ENCODE measurements at regions not wholly inside any gene's neighbourhood (a gene's known extent, or its start where the extent isn't known, plus 50 kb on each side); places are given as distances from the start of the nearest gene placed in this dataset.

GRCh38 chr20:24878657-24879056 lies 70.4 kb upstream of the CST7 start:
- H3K36me3 ChIP-seq (ENCODE audit: control insufficient read depth, insufficient read depth, low read length): no peaks in the 10 kb centered on the region
- no peaks in the 10 kb centered on the region for H3K36me3 Mint-ChIP-seq
- H3K27ac Mint-ChIP-seq: no peak overlapping the region
- no peak overlapping the region for H3K27ac ChIP-seq (ENCODE audit: insufficient read depth, low read length, poor library complexity, severe bottlenecking)
- no peak overlapping the region for H3K4me3 Mint-ChIP-seq
- peaks cover 25% of the 10 kb centered on the region for H3K27me3 Mint-ChIP-seq
- H3K4me1 Mint-ChIP-seq: no peaks in the 10 kb centered on the region
- no peaks in the 10 kb centered on the region for H3K9me3 ChIP-seq (ENCODE audit: control insufficient read depth in 2 of 2, low read length in 2 of 2)
- peaks cover 3% of the 10 kb centered on the region for H3K27me3 ChIP-seq (ENCODE audit: control insufficient read depth, insufficient read depth, low read length)
- H3K4me1 ChIP-seq (ENCODE audit: control insufficient read depth, insufficient read depth, low read length, poor library complexity, severe bottlenecking): no peaks in the 10 kb centered on the region
- DNase-seq (no peak), ATAC-seq (ENCODE audit: low read depth in 2 of 2) (no peak)
- no peak overlapping the region for H3K4me3 ChIP-seq (ENCODE audit: low read depth, low read length)
- peaks cover 0 to 17% (median 3%) of the 10 kb centered on the region in 7 donors for H3K9me3 Mint-ChIP-seq

- H3K27ac ChIP-seq (ENCODE audit: insufficient read depth, low read length, poor library complexity, severe bottlenecking): no peak overlapping the region
- peaks cover 6% of the 10 kb centered on the region for H3K27me3 ChIP-seq (ENCODE audit: control insufficient read depth, insufficient read depth, low read length)
- Mint-ChIP-seq H3K4me3 (no peak overlapping the region), H3K27me3 (peaks cover 31% of the 10 kb centered on the region), H3K27ac (no peak overlapping the region), H3K4me1 (no peaks in the 10 kb centered on the region), H3K36me3 (no peaks in the 10 kb centered on the region), H3K9me3 (peaks cover 0 to 21% (median 4%) of the 10 kb centered on the region in 7 donors)
- H3K4me3 ChIP-seq (ENCODE audit: low read depth, low read length): no peak overlapping the region
- no peaks in the 10 kb centered on the region for H3K36me3 ChIP-seq (ENCODE audit: control insufficient read depth, insufficient read depth, low read length)
- DNase-seq (no peak), ATAC-seq (ENCODE audit: low read depth in 2 of 2) (no peak)
- peaks cover 0 to 3% of the 10 kb centered on the region in 2 experiments for H3K9me3 ChIP-seq (ENCODE audit: control insufficient read depth in 2 of 2, low read length in 2 of 2)
- no peaks in the 10 kb centered on the region for H3K4me1 ChIP-seq (ENCODE audit: control insufficient read depth, insufficient read depth, low read length, poor library complexity, severe bottlenecking)
These were observed 69.2 kb upstream of the CST7 start for GRCh38 chr20:24879875-24880274.

GRCh38 chr20:24880356-24880755 lies 68.7 kb upstream of the CST7 start:
- peaks cover 0 to 3% of the 10 kb centered on the region in 2 experiments for H3K9me3 ChIP-seq (ENCODE audit: control insufficient read depth in 2 of 2, low read length in 2 of 2)
- no peak overlapping the region for H3K27ac ChIP-seq (ENCODE audit: insufficient read depth, low read length, poor library complexity, severe bottlenecking)
- Mint-ChIP-seq H3K4me3 (no peak overlapping the region), H3K9me3 (peaks cover 0 to 21% (median 4%) of the 10 kb centered on the region in 7 donors), H3K27me3 (peaks cover 30% of the 10 kb centered on the region), H3K36me3 (no peaks in the 10 kb centered on the region), H3K27ac (no peak overlapping the region), H3K4me1 (no peaks in the 10 kb centered on the region)
- DNase-seq (no peak), ATAC-seq (ENCODE audit: low read depth in 2 of 2) (no peak)
- H3K4me3 ChIP-seq (ENCODE audit: low read depth, low read length): no peak overlapping the region
- H3K27me3 ChIP-seq (ENCODE audit: control insufficient read depth, insufficient read depth, low read length): peaks cover 6% of the 10 kb centered on the region
- no peaks in the 10 kb centered on the region for H3K4me1 ChIP-seq (ENCODE audit: control insufficient read depth, insufficient read depth, low read length, poor library complexity, severe bottlenecking)
- H3K36me3 ChIP-seq (ENCODE audit: control insufficient read depth, insufficient read depth, low read length): no peaks in the 10 kb centered on the region

GRCh38 chr20:24890286-24890685 lies 58.8 kb upstream of the CST7 start:
- Histone ChIP-seq H3K9me3 (ENCODE audit: control insufficient read depth in 2 of 2, low read length in 2 of 2) (no peaks in the 10 kb centered on the region), H3K36me3 (ENCODE audit: control insufficient read depth, insufficient read depth, low read length) (no peaks in the 10 kb centered on the region), H3K4me1 (ENCODE audit: control insufficient read depth, insufficient read depth, low read length, poor library complexity, severe bottlenecking) (no peaks in the 10 kb centered on the region), H3K27me3 (ENCODE audit: control insufficient read depth, insufficient read depth, low read length) (peaks cover 2% of the 10 kb centered on the region), H3K4me3 (ENCODE audit: low read depth, low read length) (no peak overlapping the region), H3K27ac (ENCODE audit: insufficient read depth, low read length, poor library complexity, severe bottlenecking) (no peak overlapping the region)
- no peaks in the 10 kb centered on the region for H3K36me3 Mint-ChIP-seq
- H3K4me1 Mint-ChIP-seq: no peaks in the 10 kb centered on the region
- H3K27ac Mint-ChIP-seq: no peak overlapping the region
- H3K9me3 Mint-ChIP-seq: peaks cover 0 to under 1% (median 0%) of the 10 kb centered on the region in 7 donors
- no peak for ATAC-seq (ENCODE audit: low read depth in 2 of 2)
- DNase-seq: no peak
- H3K4me3 Mint-ChIP-seq: no peak overlapping the region
- peaks cover 17% of the 10 kb centered on the region for H3K27me3 Mint-ChIP-seq

GRCh38 chr20:24891546-24892393 lies 57.3 kb upstream of the CST7 start:
- Histone ChIP-seq H3K9me3 (ENCODE audit: control insufficient read depth in 2 of 2, low read length in 2 of 2) (no peaks in the 10 kb centered on the region), H3K27me3 (ENCODE audit: control insufficient read depth, insufficient read depth, low read length) (peaks cover 2% of the 10 kb centered on the region), H3K27ac (ENCODE audit: insufficient read depth, low read length, poor library complexity, severe bottlenecking) (no peak overlapping the region), H3K4me3 (ENCODE audit: low read depth, low read length) (no peak overlapping the region), H3K36me3 (ENCODE audit: control insufficient read depth, insufficient read depth, low read length) (no peaks in the 10 kb centered on the region), H3K4me1 (ENCODE audit: control insufficient read depth, insufficient read depth, low read length, poor library complexity, severe bottlenecking) (no peaks in the 10 kb centered on the region)
- Mint-ChIP-seq H3K36me3 (no peaks in the 10 kb centered on the region), H3K4me3 (no peak overlapping the region), H3K9me3 (peaks cover 0 to 2% (median 0%) of the 10 kb centered on the region in 7 donors), H3K27ac (no peak overlapping the region), H3K4me1 (no peaks in the 10 kb centered on the region), H3K27me3 (peaks cover 3% of the 10 kb centered on the region)
- ATAC-seq (ENCODE audit: low read depth in 2 of 2) (no peak), DNase-seq (no peak)

GRCh38 chr20:24892522-24892921 lies 56.5 kb upstream of the CST7 start:
- H3K27me3 Mint-ChIP-seq: no peaks in the 10 kb centered on the region
- no peaks in the 10 kb centered on the region for H3K4me1 ChIP-seq (ENCODE audit: control insufficient read depth, insufficient read depth, low read length, poor library complexity, severe bottlenecking)
- H3K9me3 ChIP-seq (ENCODE audit: control insufficient read depth in 2 of 2, low read length in 2 of 2): no peaks in the 10 kb centered on the region
- H3K4me3 ChIP-seq (ENCODE audit: low read depth, low read length): no peak overlapping the region
- H3K27me3 ChIP-seq (ENCODE audit: control insufficient read depth, insufficient read depth, low read length): peaks cover 2% of the 10 kb centered on the region
- DNase-seq: no peak
- no peak overlapping the region for H3K4me3 Mint-ChIP-seq
- H3K36me3 ChIP-seq (ENCODE audit: control insufficient read depth, insufficient read depth, low read length): no peaks in the 10 kb centered on the region
- H3K4me1 Mint-ChIP-seq: no peaks in the 10 kb centered on the region
- no peak overlapping the region for H3K27ac ChIP-seq (ENCODE audit: insufficient read depth, low read length, poor library complexity, severe bottlenecking)
- no peak overlapping the region for H3K27ac Mint-ChIP-seq
- no peaks in the 10 kb centered on the region for H3K36me3 Mint-ChIP-seq
- ATAC-seq (ENCODE audit: low read depth in 2 of 2): no peak
- peaks cover 0 to 2% (median 0%) of the 10 kb centered on the region in 7 donors for H3K9me3 Mint-ChIP-seq

GRCh38 chr20:24892931-24893330 lies 56.1 kb upstream of the CST7 start:
- Mint-ChIP-seq H3K27ac (no peak overlapping the region), H3K9me3 (peaks cover 0 to 2% (median 0%) of the 10 kb centered on the region in 7 donors), H3K4me1 (no peaks in the 10 kb centered on the region), H3K4me3 (no peak overlapping the region), H3K36me3 (no peaks in the 10 kb centered on the region), H3K27me3 (no peaks in the 10 kb centered on the region)
- DNase-seq (no peak), ATAC-seq (ENCODE audit: low read depth in 2 of 2) (no peak)
- Histone ChIP-seq H3K27me3 (ENCODE audit: control insufficient read depth, insufficient read depth, low read length) (peaks cover 2% of the 10 kb centered on the region), H3K9me3 (ENCODE audit: control insufficient read depth in 2 of 2, low read length in 2 of 2) (no peaks in the 10 kb centered on the region), H3K4me1 (ENCODE audit: control insufficient read depth, insufficient read depth, low read length, poor library complexity, severe bottlenecking) (no peaks in the 10 kb centered on the region), H3K36me3 (ENCODE audit: control insufficient read depth, insufficient read depth, low read length) (no peaks in the 10 kb centered on the region), H3K4me3 (ENCODE audit: low read depth, low read length) (no peak overlapping the region), H3K27ac (ENCODE audit: insufficient read depth, low read length, poor library complexity, severe bottlenecking) (no peak overlapping the region)

- Histone ChIP-seq H3K4me3 (ENCODE audit: low read depth, low read length) (no peak overlapping the region), H3K27ac (ENCODE audit: insufficient read depth, low read length, poor library complexity, severe bottlenecking) (no peak overlapping the region), H3K36me3 (ENCODE audit: control insufficient read depth, insufficient read depth, low read length) (no peaks in the 10 kb centered on the region), H3K9me3 (ENCODE audit: control insufficient read depth in 2 of 2, low read length in 2 of 2) (peaks cover 7% of the 10 kb centered on the region in 2 experiments), H3K27me3 (ENCODE audit: control insufficient read depth, insufficient read depth, low read length) (peaks cover 2% of the 10 kb centered on the region), H3K4me1 (ENCODE audit: control insufficient read depth, insufficient read depth, low read length, poor library complexity, severe bottlenecking) (no peaks in the 10 kb centered on the region)
- DNase-seq (no peak), ATAC-seq (ENCODE audit: low read depth in 2 of 2) (no peak)
- Mint-ChIP-seq H3K4me1 (no peaks in the 10 kb centered on the region), H3K4me3 (no peak overlapping the region), H3K27me3 (no peaks in the 10 kb centered on the region), H3K9me3 (peaks cover 0 to 9% (median 2%) of the 10 kb centered on the region in 7 donors), H3K27ac (no peak overlapping the region), H3K36me3 (no peaks in the 10 kb centered on the region)
These were observed 54.6 kb upstream of the CST7 start for GRCh38 chr20:24894488-24894887.
